Urothelium cell line (cell line): ENCODE measurements at regions not wholly inside any gene's neighbourhood (a gene's known extent, or its start where the extent isn't known, plus 50 kb on each side); places are given as distances from the start of the nearest gene placed in this dataset.
A peak's percentile ranks its signal among the peaks of the same experiment; 100 is the strongest.

Experiments used
- DNase-seq: peaks from one replicate; pipeline ENCODE4 v3.0.0; 2011; ENCODE audit warnings: low spot score, mixed read lengths
- FAIRE-seq: peaks from 2 replicates; lab custom pipeline; 2011; peaks lifted over from hg19 to GRCh38; lab: Jason Lieb, UNC

- FAIRE-seq (no peak), DNase-seq (no peak)
These were observed 182.4 kb upstream of the ARSJ start for GRCh38 chr4:114161809-114162208.

GRCh38 chr4:114163051-114163450 is 183.6 kb upstream of the ARSJ start:
- no peak for DNase-seq
- no peak for FAIRE-seq

GRCh38 chr4:114173968-114174367 is 194.5 kb upstream of the ARSJ start:
- DNase-seq: no peak
- no peak for FAIRE-seq

- DNase-seq (no peak), FAIRE-seq (no peak)
These were observed 198.2 kb upstream of the ARSJ start for GRCh38 chr4:114177628-114178027.

GRCh38 chr4:114178392-114178791 is 198.9 kb upstream of the ARSJ start:
- FAIRE-seq (no peak), DNase-seq (no peak)

- peak; percentile 87 for FAIRE-seq
These were observed 201.0 kb upstream of the ARSJ start for GRCh38 chr4:114180481-114180880.

GRCh38 chr4:114184901-114185300 is 205.5 kb upstream of the ARSJ start:
- FAIRE-seq (no peak), DNase-seq (no peak)

More at GRCh38 chr4:114180481-114180880, 201.0 kb upstream of the ARSJ start:
- peak; percentile 82 for DNase-seq

- DNase-seq (no peak), FAIRE-seq (no peak)
These were observed 208.1 kb upstream of the ARSJ start for GRCh38 chr4:114187592-114187991.

GRCh38 chr4:114191496-114191895 is 212.0 kb upstream of the ARSJ start:
- DNase-seq (no peak), FAIRE-seq (no peak)

- FAIRE-seq (no peak), DNase-seq (no peak)
These were observed 213.4 kb upstream of the ARSJ start for GRCh38 chr4:114192854-114193253.

GRCh38 chr4:114193624-114194399 is 214.4 kb upstream of the ARSJ start:
- no peak for FAIRE-seq

GRCh38 chr4:114196606-114197005 is 217.2 kb upstream of the ARSJ start:
- no peak for DNase-seq
- FAIRE-seq: no peak

More at GRCh38 chr4:114193624-114194399, 214.4 kb upstream of the ARSJ start:
- no peak for DNase-seq

GRCh38 chr4:114200026-114200425 is 220.6 kb upstream of the ARSJ start:
- FAIRE-seq: no peak
- no peak for DNase-seq

- FAIRE-seq: no peak
These were observed 225.8 kb upstream of the ARSJ start for GRCh38 chr4:114205261-114205660.

GRCh38 chr4:114208574-114209151 is 229.2 kb upstream of the ARSJ start:
- no peak for DNase-seq
- no peak for FAIRE-seq

More at GRCh38 chr4:114205261-114205660, 225.8 kb upstream of the ARSJ start:
- DNase-seq: no peak

- DNase-seq (no peak), FAIRE-seq (no peak)
These were observed 230.1 kb upstream of the ARSJ start for GRCh38 chr4:114209584-114209983.

- FAIRE-seq: no peak
- no peak for DNase-seq
These were observed 232.1 kb upstream of the ARSJ start for GRCh38 chr4:114211556-114211955.

- FAIRE-seq (no peak), DNase-seq (no peak)
These were observed 237.8 kb upstream of the ARSJ start for GRCh38 chr4:114217150-114217817.

GRCh38 chr4:114223580-114223979 is 244.1 kb upstream of the ARSJ start:
- FAIRE-seq (no peak), DNase-seq (no peak)

GRCh38 chr4:114225436-114225835 is 246.0 kb upstream of the ARSJ start:
- no peak for FAIRE-seq

GRCh38 chr4:114226179-114226578 is 246.7 kb upstream of the ARSJ start:
- FAIRE-seq: no peak

More at GRCh38 chr4:114225436-114225835, 246.0 kb upstream of the ARSJ start:
- DNase-seq: no peak

More at GRCh38 chr4:114226179-114226578, 246.7 kb upstream of the ARSJ start:
- no peak for DNase-seq
